ENCODE measurements at regions not wholly inside any gene's neighbourhood (a gene's known extent, or its start where the extent isn't known, plus 50 kb on each side); places are given as distances from the start of the nearest gene placed in this dataset.

DNA sequence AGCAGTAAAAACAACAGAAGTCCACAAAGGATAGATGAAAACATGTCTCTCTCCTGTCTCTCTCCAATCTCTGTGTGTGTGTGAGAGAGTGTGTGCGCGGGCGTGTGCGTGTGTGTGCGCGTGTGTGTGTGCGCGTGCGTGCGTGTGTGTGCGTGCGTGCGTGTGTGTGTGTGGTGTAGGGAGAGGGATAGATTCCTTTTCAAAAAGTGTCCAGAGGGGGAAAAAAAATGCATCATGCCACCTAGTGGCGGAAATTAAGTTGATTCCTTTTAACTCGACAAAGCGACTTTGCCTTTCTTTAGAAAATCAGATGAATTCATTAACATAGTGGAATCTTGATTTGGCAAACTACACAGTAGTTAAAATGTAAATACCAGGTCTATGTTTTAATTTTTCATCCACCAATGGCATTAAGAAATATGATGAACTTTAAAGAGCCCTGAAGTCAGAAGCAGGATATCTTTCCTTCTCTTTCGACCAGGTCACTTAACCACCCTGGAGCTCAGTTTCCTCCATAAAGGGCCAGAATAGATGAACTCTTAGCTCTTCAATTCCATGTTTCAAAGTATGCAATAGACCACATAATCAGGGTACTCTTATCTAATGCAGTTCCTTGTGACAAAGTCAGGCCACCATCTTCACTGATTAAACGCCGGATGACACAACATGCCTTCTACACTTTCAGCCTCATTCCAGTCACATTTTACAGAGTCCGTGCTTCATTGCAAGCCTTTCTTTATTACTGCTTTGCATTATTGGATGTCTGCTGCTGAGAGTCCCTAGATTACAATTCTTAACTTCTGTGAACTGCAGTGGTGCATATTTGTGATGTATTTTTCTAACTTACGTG lies 162.8 kb downstream of the FBXO8 start:
- ATAC-seq (peak; percentile 91), DNase-seq (peak; percentile 36 to 58 (median 48))
- intact Hi-C loops (cut with DNase I) = loop anchor here (5.0 kb wide), 1 partner anchor 613 kb away; no protein-coding TSS in a partner anchor
- no peaks in the 10 kb centered on the region for H3K4me1 ChIP-seq
- TF ChIP-seq POLR2A (IDR thresholded peaks at IDR 0.05) = no peak
- TF ChIP-seq, protein P1, sequence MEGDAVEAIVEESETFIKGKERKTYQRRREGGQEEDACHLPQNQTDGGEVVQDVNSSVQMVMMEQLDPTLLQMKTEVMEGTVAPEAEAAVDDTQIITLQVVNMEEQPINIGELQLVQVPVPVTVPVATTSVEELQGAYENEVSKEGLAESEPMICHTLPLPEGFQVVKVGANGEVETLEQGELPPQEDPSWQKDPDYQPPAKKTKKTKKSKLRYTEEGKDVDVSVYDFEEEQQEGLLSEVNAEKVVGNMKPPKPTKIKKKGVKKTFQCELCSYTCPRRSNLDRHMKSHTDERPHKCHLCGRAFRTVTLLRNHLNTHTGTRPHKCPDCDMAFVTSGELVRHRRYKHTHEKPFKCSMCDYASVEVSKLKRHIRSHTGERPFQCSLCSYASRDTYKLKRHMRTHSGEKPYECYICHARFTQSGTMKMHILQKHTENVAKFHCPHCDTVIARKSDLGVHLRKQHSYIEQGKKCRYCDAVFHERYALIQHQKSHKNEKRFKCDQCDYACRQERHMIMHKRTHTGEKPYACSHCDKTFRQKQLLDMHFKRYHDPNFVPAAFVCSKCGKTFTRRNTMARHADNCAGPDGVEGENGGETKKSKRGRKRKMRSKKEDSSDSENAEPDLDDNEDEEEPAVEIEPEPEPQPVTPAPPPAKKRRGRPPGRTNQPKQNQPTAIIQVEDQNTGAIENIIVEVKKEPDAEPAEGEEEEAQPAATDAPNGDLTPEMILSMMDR (IDR thresholded peaks at IDR 0.05) = peak; percentile 27 to 84 (median 58)
- H3K27ac ChIP-seq = no peak overlapping the region
- no peaks in the 10 kb centered on the region for H3K36me3 ChIP-seq (replicated peaks in 1 of 2; ENCODE audit: insufficient read depth in 1 of 2, low read depth in 2 of 2)
- H3K4me3 ChIP-seq = peak overlapping the region in 1 of 2 donors; percentile 6
- WGBS, 2 donors = 16% methylated on average over 21 of the region's 21 CpGs
- H3K27me3 ChIP-seq = no peaks in the 10 kb centered on the region
- no peaks in the 10 kb centered on the region for H3K9me3 ChIP-seq

DNA sequence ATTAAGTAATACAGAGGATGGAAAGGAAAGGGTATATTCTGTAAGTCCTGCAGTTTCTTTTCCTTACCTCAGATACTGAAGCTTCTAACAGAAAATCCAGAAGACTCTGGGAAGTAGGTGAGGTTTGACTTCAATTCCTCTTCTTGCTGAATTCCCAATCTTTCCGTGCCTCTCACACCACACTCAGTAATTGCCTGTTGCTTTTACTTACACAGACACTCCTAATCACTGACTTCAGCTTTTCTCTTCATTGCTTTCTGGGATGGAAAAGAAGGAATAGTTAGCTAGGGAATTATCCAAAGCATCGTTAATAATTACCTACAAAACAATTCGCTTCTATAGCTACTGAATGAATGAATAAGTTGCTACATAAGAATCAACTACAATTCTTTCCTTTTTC lies 163.6 kb downstream of the FBXO8 start:
- Histone ChIP-seq H3K4me3 (no peak overlapping the region), H3K4me1 (no peaks in the 10 kb centered on the region), H3K9me3 (no peaks in the 10 kb centered on the region), H3K27me3 (no peaks in the 10 kb centered on the region), H3K36me3 (replicated peaks in 1 of 2; ENCODE audit: insufficient read depth in 1 of 2, low read depth in 2 of 2) (no peaks in the 10 kb centered on the region), H3K27ac (no peak overlapping the region)
- intact Hi-C loops (cut with DNase I) = loop anchor here (5.0 kb wide), 1 partner anchor 613 kb away; no protein-coding TSS in a partner anchor
- 10 to 14% methylated on average over 3 of the region's 3 CpGs for WGBS, 2 donors
- TF ChIP-seq POLR2A (IDR thresholded peaks at IDR 0.05) = no peak
- TF ChIP-seq, protein P1 (IDR thresholded peaks at IDR 0.05) = no peak
- DNase-seq = no peak
- ATAC-seq = no peak

DNA sequence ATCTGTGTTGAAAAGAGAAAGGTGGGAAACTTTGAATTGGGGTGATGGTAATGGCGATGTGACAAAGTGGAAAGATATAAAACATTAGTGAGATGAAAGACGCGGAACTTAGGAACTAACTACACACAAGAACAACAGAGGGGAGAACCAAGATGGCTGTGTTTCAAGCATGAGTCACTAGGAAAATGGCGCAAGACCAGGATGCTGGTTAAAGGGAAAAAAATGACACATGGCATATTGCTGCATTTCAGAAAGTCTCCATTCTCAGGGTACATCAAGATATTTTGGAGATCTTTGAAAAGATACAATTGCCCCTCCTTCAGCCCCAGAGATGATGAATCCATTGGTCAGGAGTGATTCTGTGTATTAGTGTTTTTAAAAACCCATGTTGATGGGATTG lies 164.4 kb downstream of the FBXO8 start:
- no peaks in the 10 kb centered on the region for H3K36me3 ChIP-seq (replicated peaks in 1 of 2; ENCODE audit: insufficient read depth in 1 of 2, low read depth in 2 of 2)

DNA sequence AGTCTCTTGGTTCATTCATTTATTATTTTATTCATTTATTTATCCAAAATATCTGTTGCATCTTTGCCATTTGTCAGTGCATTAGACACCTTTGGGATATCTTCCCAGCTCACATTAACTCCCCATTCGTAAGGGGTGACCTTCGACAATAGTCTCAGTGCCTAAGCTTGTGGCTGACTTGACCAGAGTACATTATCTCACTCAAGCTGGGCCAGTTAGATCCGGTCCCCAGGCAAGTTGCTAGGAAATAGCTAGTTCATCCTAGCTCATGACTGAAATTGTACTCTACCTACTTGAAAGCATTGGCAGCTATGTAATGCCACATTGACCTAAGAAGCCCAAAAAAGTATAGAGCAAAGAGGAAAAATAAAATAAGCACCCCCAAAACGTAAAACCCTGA lies 165.3 kb downstream of the FBXO8 start:
- ATAC-seq (no peak), DNase-seq (no peak)
- Histone ChIP-seq H3K4me1 (no peaks in the 10 kb centered on the region), H3K27me3 (no peaks in the 10 kb centered on the region), H3K36me3 (replicated peaks in 1 of 2; ENCODE audit: insufficient read depth in 1 of 2, low read depth in 2 of 2) (no peaks in the 10 kb centered on the region), H3K4me3 (no peak overlapping the region), H3K9me3 (no peaks in the 10 kb centered on the region), H3K27ac (no peak overlapping the region)
- 50 to 59% methylated on average over 4 of the region's 4 CpGs for WGBS, 2 donors
- intact Hi-C loops (cut with DNase I) = no loop called here
- TF ChIP-seq, protein P1 (IDR thresholded peaks at IDR 0.05) = no peak

More for the DNA sequence above, 164.4 kb downstream of the FBXO8 start:
- H3K27me3 ChIP-seq = no peaks in the 10 kb centered on the region
- no peak for TF ChIP-seq POLR2A (IDR thresholded peaks at IDR 0.05)
- TF ChIP-seq, protein P1 (IDR thresholded peaks at IDR 0.05) = no peak
- WGBS, 2 donors = 67 to 91% methylated on average over 4 of the region's 4 CpGs
- H3K27ac ChIP-seq = no peak overlapping the region
- DNase-seq (peak in 1 of 4 donors; percentile 16), ATAC-seq (peak; percentile 21)
- no peaks in the 10 kb centered on the region for H3K4me1 ChIP-seq
- no peak overlapping the region for H3K4me3 ChIP-seq
- intact Hi-C loops (cut with DNase I) = no loop called here
- H3K9me3 ChIP-seq = no peaks in the 10 kb centered on the region

DNA sequence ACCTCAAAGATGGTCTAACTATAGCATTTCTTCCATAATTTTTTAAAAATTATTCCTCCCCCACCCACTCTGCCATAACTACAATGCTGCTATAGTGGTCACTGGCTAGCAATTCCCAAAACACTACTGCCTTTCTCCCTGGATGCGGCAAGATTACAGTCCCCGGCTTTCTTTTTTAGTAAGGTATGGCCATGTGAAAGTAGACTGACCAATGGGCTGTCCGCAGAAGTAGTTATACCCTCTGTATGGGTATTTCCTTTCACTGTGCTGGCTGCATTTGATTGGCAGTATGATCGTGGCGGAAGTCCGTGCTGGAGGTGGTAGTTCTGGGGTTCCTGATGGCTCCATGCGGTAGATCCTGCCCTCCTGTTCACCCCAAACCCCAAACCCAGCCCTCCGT lies 166.0 kb downstream of the FBXO8 start:
- H3K36me3 ChIP-seq (replicated peaks in 1 of 2; ENCODE audit: insufficient read depth in 1 of 2, low read depth in 2 of 2) = no peaks in the 10 kb centered on the region
- no peak for ATAC-seq
- no peaks in the 10 kb centered on the region for H3K27me3 ChIP-seq
- no peaks in the 10 kb centered on the region for H3K4me1 ChIP-seq
- no peak overlapping the region for H3K27ac ChIP-seq
- DNase-seq = no peak
- TF ChIP-seq, protein P1 (IDR thresholded peaks at IDR 0.05) = no peak
- no peak for TF ChIP-seq POLR2A (IDR thresholded peaks at IDR 0.05)
- no peak overlapping the region for H3K4me3 ChIP-seq
- intact Hi-C loops (cut with DNase I) = no loop called here
- H3K9me3 ChIP-seq = no peaks in the 10 kb centered on the region
- WGBS, 2 donors = 73 to 82% methylated on average over 8 of the region's 8 CpGs

Data from body of pancreas (tissue), 4 donors.